ENCODE measurements at regions not wholly inside any gene's neighbourhood (a gene's known extent, or its start where the extent isn't known, plus 50 kb on each side); places are given as distances from the start of the nearest gene placed in this dataset.

DNA sequence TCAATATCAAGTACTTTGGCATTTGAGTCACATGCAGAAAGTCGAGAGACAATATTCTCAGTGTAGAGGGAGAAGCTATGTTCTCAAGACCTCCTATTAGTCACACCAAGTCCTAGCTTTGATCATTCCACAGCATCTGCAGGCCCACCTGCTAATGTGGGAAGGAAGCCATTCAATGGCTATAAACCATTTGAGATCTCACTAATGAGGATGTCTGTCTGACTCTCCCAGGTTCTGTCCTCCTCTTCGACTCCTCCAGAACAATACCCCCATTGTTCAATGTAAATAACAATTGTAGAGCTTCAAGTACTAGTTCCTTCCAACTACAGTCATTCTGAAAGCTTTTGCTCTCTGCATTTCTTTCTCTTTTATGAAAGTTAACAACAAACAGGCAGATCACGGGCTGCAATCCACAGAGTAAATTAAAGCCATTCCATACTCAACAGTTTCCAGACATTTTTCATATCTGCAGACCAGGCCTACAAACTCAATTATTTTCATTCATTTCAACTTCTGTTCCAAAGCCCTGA is 140.2 kb upstream of the EDNRA start:
- TF ChIP-seq, protein P1, sequence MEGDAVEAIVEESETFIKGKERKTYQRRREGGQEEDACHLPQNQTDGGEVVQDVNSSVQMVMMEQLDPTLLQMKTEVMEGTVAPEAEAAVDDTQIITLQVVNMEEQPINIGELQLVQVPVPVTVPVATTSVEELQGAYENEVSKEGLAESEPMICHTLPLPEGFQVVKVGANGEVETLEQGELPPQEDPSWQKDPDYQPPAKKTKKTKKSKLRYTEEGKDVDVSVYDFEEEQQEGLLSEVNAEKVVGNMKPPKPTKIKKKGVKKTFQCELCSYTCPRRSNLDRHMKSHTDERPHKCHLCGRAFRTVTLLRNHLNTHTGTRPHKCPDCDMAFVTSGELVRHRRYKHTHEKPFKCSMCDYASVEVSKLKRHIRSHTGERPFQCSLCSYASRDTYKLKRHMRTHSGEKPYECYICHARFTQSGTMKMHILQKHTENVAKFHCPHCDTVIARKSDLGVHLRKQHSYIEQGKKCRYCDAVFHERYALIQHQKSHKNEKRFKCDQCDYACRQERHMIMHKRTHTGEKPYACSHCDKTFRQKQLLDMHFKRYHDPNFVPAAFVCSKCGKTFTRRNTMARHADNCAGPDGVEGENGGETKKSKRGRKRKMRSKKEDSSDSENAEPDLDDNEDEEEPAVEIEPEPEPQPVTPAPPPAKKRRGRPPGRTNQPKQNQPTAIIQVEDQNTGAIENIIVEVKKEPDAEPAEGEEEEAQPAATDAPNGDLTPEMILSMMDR (IDR thresholded peaks at IDR 0.05; ENCODE audit: poor library complexity): no peak
- TF ChIP-seq EZH2 (IDR thresholded peaks at IDR 0.05; ENCODE audit: borderline replicate concordance) (no peak), EZH2phosphoT487 (IDR thresholded peaks at IDR 0.05; ENCODE audit: low read depth, severe bottlenecking, unreplicated experiment) (no peak)
